H1 (cell line): ENCODE measurements at regions not wholly inside any gene's neighbourhood (a gene's known extent, or its start where the extent isn't known, plus 50 kb on each side); places are given as distances from the start of the nearest gene placed in this dataset.

Source experiments
- CTCF ChIA-PET: fragments of 300-600 bp; sonication (Branson Sonifier 250); formaldehyde crosslinking; loops from one replicate; lab custom pipeline; 2021; ENCODE audit not compliant: partially characterized antibody; lab: Charles Lee
- POLR2A ChIA-PET: fragments of 300-600 bp; sonication (Branson Sonifier 250); formaldehyde crosslinking; loops from one replicate; lab custom pipeline; 2021; ENCODE audit warnings: inconsistent platforms; ENCODE audit not compliant: partially characterized antibody; lab: Charles Lee
- DNase-seq, 2 experiments: peaks; one replicate each; pipeline versions ENCODE4 v3.0.0 to v3.0.0-alpha.2; 2010 to 2022; ENCODE audit warnings: low spot score in 2 of 2, low read depth in 1 of 2, mixed read lengths in 1 of 2
- FAIRE-seq: peaks from 2 replicates; lab custom pipeline; 2011; peaks lifted over from hg19 to GRCh38; lab: Jason Lieb, UNC
- H2AFZ ChIP-seq: 2 replicates; pipeline ENCODE4 v1.8.1; 2012; ENCODE audit warnings: low read length, inconsistent platforms
- H2AK5ac ChIP-seq: 2 replicates; pipeline ENCODE4 v1.6.1; 2013; ENCODE audit warnings: low read depth, low read length
- H2BK120ac ChIP-seq: replicated peaks from 2 replicates; pipeline ENCODE3; 2013; ENCODE audit warnings: low read depth, low read length, inconsistent platforms
- H2BK12ac ChIP-seq: 2 replicates; pipeline ENCODE4 v1.6.1; 2013; ENCODE audit warnings: low read depth, low read length
- H2BK15ac ChIP-seq: 2 replicates; pipeline ENCODE4 v1.6.1; 2013; ENCODE audit warnings: low read length
- H2BK20ac ChIP-seq: 2 replicates; pipeline ENCODE4 v1.6.1; 2013; ENCODE audit warnings: low read length
- H2BK5ac ChIP-seq: 2 replicates; pipeline ENCODE4 v1.6.1; 2013; ENCODE audit warnings: low read depth, low read length
- H3K14ac ChIP-seq: 2 replicates; pipeline ENCODE4 v1.6.1; 2013; ENCODE audit warnings: inconsistent platforms; ENCODE audit not compliant: insufficient read length
- H3K18ac ChIP-seq: 2 replicates; pipeline ENCODE4 v1.6.1; 2013; ENCODE audit warnings: low read length; ENCODE audit errors: extremely low read depth
- H3K23ac ChIP-seq: 2 replicates; pipeline ENCODE4 v1.6.1; 2013; ENCODE audit warnings: inconsistent platforms; ENCODE audit not compliant: insufficient read length
- H3K23me2 ChIP-seq: 2 replicates; pipeline ENCODE4 v1.6.1; 2013; ENCODE audit warnings: low read depth, low read length
- H3K27ac ChIP-seq: 2 replicates; pipeline ENCODE4 v1.6.1; 2011; ENCODE audit warnings: low read depth, low read length, inconsistent platforms
- H3K27me3 ChIP-seq, 4 experiments: replicated peaks in 1 of 4; 1 replicate in 1 of 4; 2 replicates in 3 of 4; pipeline versions ENCODE4 v1.6.1 to v1.8.1; 2011 to 2013; ENCODE audit warnings: low read length in 3 of 4, mild to moderate bottlenecking in 3 of 4, inconsistent platforms in 2 of 4, mixed read lengths in 2 of 4, moderate library complexity in 1 of 4; ENCODE audit not compliant: control insufficient read depth in 3 of 4, insufficient read depth in 3 of 4; ENCODE audit errors: extremely low read depth in 1 of 4
- H3K36me3 ChIP-seq, 4 experiments: 2 replicates each; pipeline versions ENCODE4 v1.6.1 to v1.8.1; 2011 to 2013; ENCODE audit warnings: mild to moderate bottlenecking in 4 of 4, low read length in 3 of 4, moderate library complexity in 2 of 4, control low read depth in 1 of 4, inconsistent platforms in 1 of 4; ENCODE audit not compliant: insufficient read depth in 4 of 4, control insufficient read depth in 2 of 4
- H3K4ac ChIP-seq: replicated peaks from 2 replicates; pipeline ENCODE3; 2013; ENCODE audit warnings: low read length, low read depth, mixed read lengths, inconsistent platforms; ENCODE audit not compliant: insufficient read length
- H3K4me1 ChIP-seq, 4 experiments: replicated peaks in 1 of 4; 1 replicate in 1 of 4; 2 replicates in 3 of 4; pipeline versions ENCODE4 v1.6.1 to v1.8.1; 2011 to 2013; ENCODE audit warnings: low read length in 3 of 4, inconsistent platforms in 2 of 4, mixed read lengths in 1 of 4; ENCODE audit not compliant: insufficient read depth in 4 of 4, control insufficient read depth in 3 of 4
- H3K4me2 ChIP-seq, 2 experiments: 2 replicates each; pipeline versions ENCODE4 v1.6.1 to v1.8.1; 2011 to 2013; ENCODE audit warnings: low read depth in 2 of 2, low read length in 2 of 2, control low read depth in 1 of 2, inconsistent platforms in 1 of 2, mild to moderate bottlenecking in 1 of 2; ENCODE audit not compliant: insufficient read depth in 1 of 2
- H3K4me3 ChIP-seq, 4 experiments: fragments of 200-600, 300-600 bp in 1 of 4; sonication (generic), shearing (Covaris generic), sonication (Bioruptor Twin) in 1 of 4; 2 replicates each; pipeline versions ENCODE4 v1.5.1 to v1.8.1; 2011 to 2016; ENCODE audit warnings: low read length in 4 of 4, low read depth in 3 of 4, control low read depth in 2 of 4, inconsistent platforms in 2 of 4, mild to moderate bottlenecking in 2 of 4, mixed read lengths in 1 of 4, moderate library complexity in 1 of 4; ENCODE audit not compliant: insufficient read depth in 2 of 4; ENCODE audit errors: extremely low read depth in 1 of 4
- H3K56ac ChIP-seq: replicated peaks from 2 replicates; pipeline ENCODE3; 2013; ENCODE audit warnings: low read depth, mild to moderate bottlenecking, mixed read lengths, low read length, inconsistent platforms; ENCODE audit not compliant: insufficient read length
- H3K79me1 ChIP-seq: 2 replicates; pipeline ENCODE4 v1.6.1; 2013; ENCODE audit warnings: low read depth, low read length, control low read depth
- H3K79me2 ChIP-seq, 2 experiments: 2 replicates each; pipeline versions ENCODE4 v1.6.1 to v1.8.1; 2012 to 2013; ENCODE audit warnings: low read length in 2 of 2, mild to moderate bottlenecking in 2 of 2, inconsistent platforms in 1 of 2; ENCODE audit not compliant: insufficient read depth in 2 of 2, control insufficient read depth in 1 of 2
- H3K9ac ChIP-seq, 4 experiments: replicated peaks in 1 of 4; 1 replicate in 1 of 4; 2 replicates in 3 of 4; pipeline versions ENCODE4 v1.6.1 to v1.8.1; 2011 to 2013; ENCODE audit warnings: low read depth in 3 of 4, low read length in 3 of 4, control low read depth in 2 of 4, mild to moderate bottlenecking in 2 of 4, moderate library complexity in 2 of 4, inconsistent platforms in 1 of 4; ENCODE audit errors: extremely low read depth in 1 of 4
- H3K9me3 ChIP-seq, 2 experiments: 2 replicates each; pipeline versions ENCODE4 v1.6.1 to v1.8.1; 2012 to 2013; ENCODE audit warnings: mild to moderate bottlenecking in 2 of 2, moderate library complexity in 2 of 2, control low read depth in 1 of 2, inconsistent platforms in 1 of 2, low read depth in 1 of 2, low read length in 1 of 2, mixed read lengths in 1 of 2; ENCODE audit not compliant: insufficient read depth in 2 of 2
- H4K20me1 ChIP-seq, 2 experiments: replicated peaks in 1 of 2; 2 replicates each; pipeline versions ENCODE3 to v1.8.1; 2011 to 2013; ENCODE audit warnings: inconsistent platforms in 2 of 2, low read length in 2 of 2, mild to moderate bottlenecking in 1 of 2; ENCODE audit not compliant: insufficient read depth in 2 of 2, control insufficient read depth in 1 of 2
- H4K5ac ChIP-seq: 2 replicates; pipeline ENCODE4 v1.6.1; 2013; ENCODE audit warnings: low read length, low read depth, mixed read lengths, inconsistent platforms; ENCODE audit not compliant: insufficient read length
- H4K8ac ChIP-seq: 2 replicates; pipeline ENCODE4 v1.8.0; 2013; ENCODE audit warnings: mild to moderate bottlenecking, moderate library complexity, low read length, inconsistent platforms; ENCODE audit not compliant: insufficient read depth; ENCODE audit errors: extremely low read depth
- H4K91ac ChIP-seq: replicated peaks from 2 replicates; pipeline ENCODE3; 2013; ENCODE audit warnings: low read length, mixed read lengths, inconsistent platforms; ENCODE audit not compliant: insufficient read length
- BACH1 ChIP-seq: IDR thresholded peaks from 2 replicates; pipeline ENCODE4 v1.6.1; 2012; ENCODE audit warnings: low read length, improper control_type of control experiment
- CHD1 ChIP-seq: IDR thresholded peaks from 2 replicates; pipeline ENCODE4 v1.6.1; 2012; ENCODE audit warnings: low read depth, low read length, improper control_type of control experiment
- EGR1 ChIP-seq: IDR thresholded peaks from 2 replicates; pipeline ENCODE4 v1.6.1; 2011; ENCODE audit warnings: low read depth, low read length, borderline replicate concordance
- EP300 ChIP-seq, 2 experiments: IDR thresholded peaks; 1 replicate in 1 of 2; 2 replicates in 1 of 2; pipeline ENCODE4 v1.6.1; 2011 to 2012; ENCODE audit warnings: low read depth in 2 of 2, low read length in 2 of 2, mild to moderate bottlenecking in 2 of 2, borderline replicate concordance in 1 of 2, inconsistent platforms in 1 of 2, moderate library complexity in 1 of 2
- JUND ChIP-seq: IDR thresholded peaks from 2 replicates; pipeline ENCODE4 v1.6.1; 2011; ENCODE audit warnings: mild to moderate bottlenecking, improper control_type of control experiment, low read length
- KDM4A ChIP-seq: IDR thresholded peaks from one replicate; pipeline ENCODE4 v1.7.1; 2012; ENCODE audit warnings: low read depth, mild to moderate bottlenecking, moderate library complexity, low read length, inconsistent platforms; ENCODE audit not compliant: severe bottlenecking
- POLR2A ChIP-seq, 2 experiments: IDR thresholded peaks; 1 replicate in 1 of 2; 2 replicates in 1 of 2; pipeline ENCODE4 v1.6.1; 2011; ENCODE audit warnings: low read depth in 2 of 2, low read length in 2 of 2, mild to moderate bottlenecking in 2 of 2; ENCODE audit errors: control extremely low read depth in 1 of 2
- SAP30 ChIP-seq: fragments of 300-600 bp; sonication (generic); IDR thresholded peaks from 2 replicates; pipeline ENCODE4 v1.7.1; 2012; ENCODE audit warnings: low read length, moderate library complexity, mild to moderate bottlenecking, inconsistent platforms; ENCODE audit not compliant: insufficient read depth, insufficient replicate concordance
- SP2 ChIP-seq: IDR thresholded peaks from 2 replicates; pipeline ENCODE4 v1.6.1; 2012; ENCODE audit warnings: mild to moderate bottlenecking, low read length, inconsistent platforms
- SUZ12 ChIP-seq: fragments of 200-600 bp; sonication (generic); IDR thresholded peaks from 2 replicates; pipeline ENCODE4 v1.6.1; 2012; ENCODE audit warnings: mild to moderate bottlenecking, inconsistent platforms, low read length, moderate library complexity, mixed read lengths
- TCF12 ChIP-seq: IDR thresholded peaks from 2 replicates; pipeline ENCODE4 v1.6.1; 2011; ENCODE audit warnings: low read depth, mild to moderate bottlenecking, low read length
- YY1 ChIP-seq: IDR thresholded peaks from 2 replicates; pipeline ENCODE4 v1.6.1; 2011; ENCODE audit warnings: low read depth, mild to moderate bottlenecking, low read length
- ZNF274 ChIP-seq: IDR thresholded peaks from 2 replicates; pipeline ENCODE4 v1.7.0; 2012; ENCODE audit warnings: low read length, borderline replicate concordance; ENCODE audit errors: extremely low read depth
- TF ChIP-seq, protein P1 (sequence below): IDR thresholded peaks from 2 replicates; pipeline ENCODE4 v1.6.1; 2012; ENCODE audit warnings: inconsistent platforms
- TF ChIP-seq, protein P2 (sequence below): IDR thresholded peaks from 2 replicates; pipeline ENCODE4 v1.6.1; 2012; ENCODE audit warnings: low read length, inconsistent platforms

DNA sequence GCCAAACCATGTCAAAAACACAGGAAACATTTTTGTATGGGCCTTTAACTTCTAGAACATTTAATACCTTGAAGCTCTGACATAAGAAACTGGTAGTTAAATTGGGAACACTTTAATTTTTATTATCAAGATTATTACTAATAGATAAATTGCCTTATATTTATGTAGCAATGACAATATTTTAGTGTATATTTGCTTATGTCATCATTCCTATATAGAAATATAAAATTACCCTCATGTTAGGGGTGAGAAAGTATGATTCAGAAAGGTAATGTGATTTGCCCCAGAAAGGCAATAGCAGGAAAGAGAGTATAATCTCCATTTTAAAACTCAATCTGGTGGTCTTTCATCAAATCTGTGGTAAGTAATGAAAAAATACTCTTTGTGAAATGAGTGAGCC lies 147.4 kb downstream of the IL15 start:
- ChIA-PET CTCF (no interaction called here), POLR2A (no interaction called here)
- Histone ChIP-seq H3K23ac (no peak overlapping the region), H3K14ac (no peak overlapping the region), H3K4me2 (no peak overlapping the region), H3K27me3 (no peaks in the 10 kb centered on the region), H2BK20ac (no peak overlapping the region), H3K27ac (no peak overlapping the region), H2AK5ac (no peak overlapping the region), H3K4ac (no peak overlapping the region), H2BK5ac (no peak overlapping the region), H2BK15ac (no peak overlapping the region), H4K91ac (no peak overlapping the region), H3K23me2 (no peaks in the 10 kb centered on the region), H3K56ac (no peak overlapping the region), H3K9ac (no peak overlapping the region), H2BK12ac (no peak overlapping the region), H4K20me1 (no peaks in the 10 kb centered on the region), H4K5ac (no peak overlapping the region), H3K9me3 (peaks cover 0 to 4% of the 10 kb centered on the region in 2 experiments; a peak in 1 of 4 replicates), H3K79me2 (no peaks in the 10 kb centered on the region), H4K8ac (no peak overlapping the region), H3K18ac (no peak overlapping the region), H2BK120ac (no peak overlapping the region), H3K36me3 (no peaks in the 10 kb centered on the region), H2AFZ (no peak overlapping the region), H3K79me1 (no peaks in the 10 kb centered on the region), H3K4me3 (no peak overlapping the region), H3K4me1 (no peaks in the 10 kb centered on the region)
- DNase-seq (no peak), FAIRE-seq (no peak)
- no peak for TF ChIP-seq YY1
- TF ChIP-seq CHD1 = no peak
- no peak for TF ChIP-seq JUND
- TF ChIP-seq EGR1 = no peak
- no peak for TF ChIP-seq SUZ12
- no peak for TF ChIP-seq POLR2A (IDR thresholded peaks at IDR 0.05; ENCODE audit: control extremely low read depth in 1 of 2, low read depth in 2 of 2, low read length in 2 of 2)
- no peak for TF ChIP-seq BACH1
- TF ChIP-seq, protein P1, sequence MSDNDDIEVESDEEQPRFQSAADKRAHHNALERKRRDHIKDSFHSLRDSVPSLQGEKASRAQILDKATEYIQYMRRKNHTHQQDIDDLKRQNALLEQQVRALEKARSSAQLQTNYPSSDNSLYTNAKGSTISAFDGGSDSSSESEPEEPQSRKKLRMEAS = no peak
- no peak for TF ChIP-seq ZNF274
- TF ChIP-seq, protein P2, sequence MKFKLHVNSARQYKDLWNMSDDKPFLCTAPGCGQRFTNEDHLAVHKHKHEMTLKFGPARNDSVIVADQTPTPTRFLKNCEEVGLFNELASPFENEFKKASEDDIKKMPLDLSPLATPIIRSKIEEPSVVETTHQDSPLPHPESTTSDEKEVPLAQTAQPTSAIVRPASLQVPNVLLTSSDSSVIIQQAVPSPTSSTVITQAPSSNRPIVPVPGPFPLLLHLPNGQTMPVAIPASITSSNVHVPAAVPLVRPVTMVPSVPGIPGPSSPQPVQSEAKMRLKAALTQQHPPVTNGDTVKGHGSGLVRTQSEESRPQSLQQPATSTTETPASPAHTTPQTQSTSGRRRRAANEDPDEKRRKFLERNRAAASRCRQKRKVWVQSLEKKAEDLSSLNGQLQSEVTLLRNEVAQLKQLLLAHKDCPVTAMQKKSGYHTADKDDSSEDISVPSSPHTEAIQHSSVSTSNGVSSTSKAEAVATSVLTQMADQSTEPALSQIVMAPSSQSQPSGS = no peak
- no peak for TF ChIP-seq KDM4A
- TF ChIP-seq SAP30 = no peak
- no peak for TF ChIP-seq TCF12
- no peak for TF ChIP-seq EP300 (IDR thresholded peaks at IDR 0.05; ENCODE audit: borderline replicate concordance in 1 of 2, low read depth in 2 of 2, low read length in 2 of 2)
- no peak for TF ChIP-seq SP2
